ENCODE measurements at regions not wholly inside any gene's neighbourhood (a gene's known extent, or its start where the extent isn't known, plus 50 kb on each side); places are given as distances from the start of the nearest gene placed in this dataset.

- no peak overlapping the region for H3K4me3 ChIP-seq (ENCODE audit: low read length)
- WGBS: 93% methylated on average over 10 of the region's 11 CpGs
Observed at GRCh38 chr4:188287169-188287894, 148.1 kb downstream of the TRIML1 start.

DNA sequence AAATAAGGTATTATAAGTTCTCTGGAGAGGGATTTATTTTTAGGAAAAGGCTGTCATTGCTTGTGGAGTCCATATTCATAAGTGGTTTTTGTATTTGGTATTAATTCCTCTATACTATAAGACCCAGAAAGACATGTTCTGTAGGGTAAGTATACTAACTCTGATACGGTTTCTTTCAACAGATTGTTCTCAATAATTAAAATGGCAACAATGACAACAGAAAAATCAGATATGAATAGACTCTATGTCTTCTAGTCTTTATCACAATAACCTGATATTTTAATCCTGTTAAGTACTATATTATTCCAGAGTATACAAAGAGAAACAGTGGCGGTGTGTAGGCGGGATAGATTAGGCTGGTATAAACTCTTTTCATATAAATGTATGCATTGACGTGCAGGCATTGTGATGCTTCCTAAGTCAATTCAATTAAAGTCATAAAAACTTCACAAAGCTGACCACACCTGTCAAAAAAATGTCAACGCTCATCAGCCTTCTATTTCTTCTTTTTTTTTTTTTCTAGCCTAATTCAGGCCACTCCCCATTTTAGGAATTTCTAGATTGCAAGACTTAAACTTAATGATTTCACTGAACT, 150.4 kb downstream of the TRIML1 start:
- Histone ChIP-seq H3K4me3 (ENCODE audit: low read length) (no peak overlapping the region), H3K9me3 (ENCODE audit: insufficient read depth, low read depth, low read length) (no peaks in the 10 kb centered on the region), H3K27me3 (ENCODE audit: insufficient read depth, low read length) (no peaks in the 10 kb centered on the region), H3K4me1 (ENCODE audit: insufficient read depth, low read length) (peaks cover 3% of the 10 kb centered on the region; the same call in 1 of the 2 replicates), H3K36me3 (ENCODE audit: insufficient read depth, low read length) (no peaks in the 10 kb centered on the region), H3K9ac (ENCODE audit: low read depth, low read length) (no peak overlapping the region), H3K27ac (ENCODE audit: low read depth, low read length) (no peak overlapping the region)
- WGBS: 95% methylated on average over 3 of the region's 5 CpGs

More at GRCh38 chr4:188287169-188287894, 148.1 kb downstream of the TRIML1 start:
- Histone ChIP-seq H3K4me1 (ENCODE audit: insufficient read depth, low read length) (peaks cover 5% of the 10 kb centered on the region; the same call in 1 of the 2 replicates), H3K27ac (ENCODE audit: low read depth, low read length) (no peak overlapping the region), H3K9me3 (ENCODE audit: insufficient read depth, low read depth, low read length) (no peaks in the 10 kb centered on the region), H3K9ac (ENCODE audit: low read depth, low read length) (no peak overlapping the region), H3K27me3 (ENCODE audit: insufficient read depth, low read length) (peaks cover 18% of the 10 kb centered on the region), H3K36me3 (ENCODE audit: insufficient read depth, low read length) (no peaks in the 10 kb centered on the region)

DNA sequence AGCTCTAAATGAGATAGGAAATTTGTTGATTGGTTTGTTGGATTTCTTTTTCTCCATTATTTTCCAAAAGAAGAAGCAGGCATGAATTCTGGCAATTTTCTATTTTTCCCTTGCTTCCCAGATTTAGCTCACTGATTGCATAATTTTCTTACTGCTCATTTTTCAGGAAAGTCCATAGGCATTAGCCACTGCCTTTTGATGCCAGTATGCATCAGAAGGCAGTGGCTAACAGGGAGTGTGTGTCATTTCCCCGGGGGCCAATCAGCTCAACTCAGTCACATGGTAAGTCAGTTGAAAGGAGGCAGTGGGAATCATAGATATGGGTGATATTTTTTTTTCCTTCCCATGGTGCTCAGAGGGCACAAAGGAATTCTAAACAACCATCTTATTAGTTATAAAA, 156.7 kb downstream of the TRIML1 start:
- peaks cover 4% of the 10 kb centered on the region; the same call in 1 of the 2 replicates for H3K9me3 ChIP-seq (ENCODE audit: insufficient read depth, low read depth, low read length)
- H3K4me3 ChIP-seq (ENCODE audit: low read length): no peak overlapping the region
- no peaks in the 10 kb centered on the region for H3K27me3 ChIP-seq (ENCODE audit: insufficient read depth, low read length)
- no peaks in the 10 kb centered on the region for H3K36me3 ChIP-seq (ENCODE audit: insufficient read depth, low read length)
- no peak overlapping the region for H3K9ac ChIP-seq (ENCODE audit: low read depth, low read length)
- WGBS: 96% methylated on average over 1 of the region's 1 CpG
- peaks cover 3% of the 10 kb centered on the region; the same call in 1 of the 2 replicates for H3K4me1 ChIP-seq (ENCODE audit: insufficient read depth, low read length)
- H3K27ac ChIP-seq (ENCODE audit: low read depth, low read length): no peak overlapping the region

GRCh38 chr4:188296331-188296730, 157.1 kb downstream of the TRIML1 start:
- Histone ChIP-seq H3K27ac (ENCODE audit: low read depth, low read length) (no peak overlapping the region), H3K36me3 (ENCODE audit: insufficient read depth, low read length) (no peaks in the 10 kb centered on the region), H3K9me3 (ENCODE audit: insufficient read depth, low read depth, low read length) (peaks cover 4% of the 10 kb centered on the region; the same call in 1 of the 2 replicates), H3K4me1 (ENCODE audit: insufficient read depth, low read length) (peaks cover 3% of the 10 kb centered on the region; the same call in 1 of the 2 replicates), H3K4me3 (ENCODE audit: low read length) (no peak overlapping the region), H3K27me3 (ENCODE audit: insufficient read depth, low read length) (no peaks in the 10 kb centered on the region), H3K9ac (ENCODE audit: low read depth, low read length) (no peak overlapping the region)
- 90% methylated on average over 1 of the region's 1 CpG for WGBS

DNA sequence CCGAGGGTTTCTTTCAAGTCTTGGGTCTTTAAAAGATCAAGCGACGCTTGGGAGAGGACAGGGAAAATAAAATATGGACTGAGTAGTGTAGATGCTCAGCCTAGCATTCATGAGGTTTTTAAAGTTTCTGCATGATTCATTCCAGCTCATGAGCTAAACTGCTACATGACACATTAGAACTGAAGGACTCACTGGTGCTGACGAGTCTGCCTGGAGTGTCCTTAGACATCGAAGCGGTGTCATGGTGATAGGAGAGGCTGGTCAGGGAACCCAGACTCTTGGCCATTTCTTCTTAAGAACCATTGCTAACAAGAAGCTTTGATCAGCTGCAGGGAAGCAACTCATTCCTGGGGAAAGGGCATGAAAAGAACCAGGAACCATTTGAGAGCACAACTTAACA, 158.6 kb downstream of the TRIML1 start:
- H3K27me3 ChIP-seq (ENCODE audit: insufficient read depth, low read length): no peaks in the 10 kb centered on the region
- no peak overlapping the region for H3K4me3 ChIP-seq (ENCODE audit: low read length)
- H3K9ac ChIP-seq (ENCODE audit: low read depth, low read length): no peak overlapping the region
- 96% methylated on average over 6 of the region's 6 CpGs for WGBS
- no peaks in the 10 kb centered on the region; the same call in 1 of the 2 replicates for H3K4me1 ChIP-seq (ENCODE audit: insufficient read depth, low read length)
- H3K27ac ChIP-seq (ENCODE audit: low read depth, low read length): no peak overlapping the region
- H3K9me3 ChIP-seq (ENCODE audit: insufficient read depth, low read depth, low read length): peaks cover 4% of the 10 kb centered on the region; the same call in 1 of the 2 replicates
- no peaks in the 10 kb centered on the region for H3K36me3 ChIP-seq (ENCODE audit: insufficient read depth, low read length)

- no peak overlapping the region for H3K4me3 ChIP-seq (ENCODE audit: low read length)
- no peak overlapping the region for H3K9ac ChIP-seq (ENCODE audit: low read depth, low read length)
- no peaks in the 10 kb centered on the region for H3K36me3 ChIP-seq (ENCODE audit: insufficient read depth, low read length)
- no peaks in the 10 kb centered on the region for H3K27me3 ChIP-seq (ENCODE audit: insufficient read depth, low read length)
- H3K4me1 ChIP-seq (ENCODE audit: insufficient read depth, low read length): no peaks in the 10 kb centered on the region; the same call in 1 of the 2 replicates
- H3K9me3 ChIP-seq (ENCODE audit: insufficient read depth, low read depth, low read length): peaks cover 4% of the 10 kb centered on the region; the same call in 1 of the 2 replicates
- 94% methylated on average over 7 of the region's 7 CpGs for WGBS
- H3K27ac ChIP-seq (ENCODE audit: low read depth, low read length): no peak overlapping the region
Observed at GRCh38 chr4:188299161-188299560, 159.9 kb downstream of the TRIML1 start.

GRCh38 chr4:188300385-188300784, 161.1 kb downstream of the TRIML1 start:
- Histone ChIP-seq H3K27ac (ENCODE audit: low read depth, low read length) (no peak overlapping the region), H3K4me3 (ENCODE audit: low read length) (no peak overlapping the region), H3K4me1 (ENCODE audit: insufficient read depth, low read length) (peaks cover 3% of the 10 kb centered on the region; the same call in 1 of the 2 replicates), H3K27me3 (ENCODE audit: insufficient read depth, low read length) (no peaks in the 10 kb centered on the region), H3K9me3 (ENCODE audit: insufficient read depth, low read depth, low read length) (peaks cover 4% of the 10 kb centered on the region; the same call in 1 of the 2 replicates), H3K9ac (ENCODE audit: low read depth, low read length) (no peak overlapping the region), H3K36me3 (ENCODE audit: insufficient read depth, low read length) (no peaks in the 10 kb centered on the region)
- WGBS: 90% methylated on average over 4 of the region's 4 CpGs

DNA sequence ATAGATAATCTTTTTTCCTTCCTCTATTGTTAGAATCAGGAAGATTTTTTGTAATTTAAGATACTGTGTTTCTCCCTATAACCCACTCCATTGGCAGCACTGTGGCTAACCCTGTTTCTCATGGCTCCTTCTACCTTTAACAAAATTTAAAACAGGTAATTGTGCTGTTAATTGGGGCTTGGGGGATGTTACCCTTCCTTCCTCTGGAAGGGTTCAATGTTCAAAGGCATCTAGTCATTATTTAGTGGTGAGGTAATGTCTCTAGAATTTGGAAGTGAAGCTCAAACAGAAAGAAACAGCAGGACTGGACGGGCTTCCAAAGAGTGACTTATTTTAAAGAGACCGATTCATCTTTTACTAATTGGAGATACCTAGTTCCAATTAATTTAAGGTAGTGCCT, 166.4 kb downstream of the TRIML1 start:
- no peaks in the 10 kb centered on the region for H3K36me3 ChIP-seq (ENCODE audit: insufficient read depth, low read length)
- peaks cover 2% of the 10 kb centered on the region; the same call in 1 of the 2 replicates for H3K9me3 ChIP-seq (ENCODE audit: insufficient read depth, low read depth, low read length)
- H3K9ac ChIP-seq (ENCODE audit: low read depth, low read length): no peak overlapping the region
- peaks cover 5% of the 10 kb centered on the region; the same call in 1 of the 2 replicates for H3K4me1 ChIP-seq (ENCODE audit: insufficient read depth, low read length)
- H3K4me3 ChIP-seq (ENCODE audit: low read length): no peak overlapping the region
- 79% methylated on average over 2 of the region's 2 CpGs for WGBS
- H3K27me3 ChIP-seq (ENCODE audit: insufficient read depth, low read length): no peaks in the 10 kb centered on the region
- H3K27ac ChIP-seq (ENCODE audit: low read depth, low read length): peak overlapping the region; percentile 28; the same call in 1 of the 2 replicates

GRCh38 chr4:188307591-188307990, 168.3 kb downstream of the TRIML1 start:
- H3K9me3 ChIP-seq (ENCODE audit: insufficient read depth, low read depth, low read length): no peaks in the 10 kb centered on the region
- peaks cover 5% of the 10 kb centered on the region; the same call in 1 of the 2 replicates for H3K4me1 ChIP-seq (ENCODE audit: insufficient read depth, low read length)
- no peaks in the 10 kb centered on the region for H3K27me3 ChIP-seq (ENCODE audit: insufficient read depth, low read length)
- H3K27ac ChIP-seq (ENCODE audit: low read depth, low read length): no peak overlapping the region
- H3K9ac ChIP-seq (ENCODE audit: low read depth, low read length): no peak overlapping the region
- no peaks in the 10 kb centered on the region for H3K36me3 ChIP-seq (ENCODE audit: insufficient read depth, low read length)
- WGBS: 91% methylated on average over 4 of the region's 4 CpGs
- H3K4me3 ChIP-seq (ENCODE audit: low read length): no peak overlapping the region

DNA sequence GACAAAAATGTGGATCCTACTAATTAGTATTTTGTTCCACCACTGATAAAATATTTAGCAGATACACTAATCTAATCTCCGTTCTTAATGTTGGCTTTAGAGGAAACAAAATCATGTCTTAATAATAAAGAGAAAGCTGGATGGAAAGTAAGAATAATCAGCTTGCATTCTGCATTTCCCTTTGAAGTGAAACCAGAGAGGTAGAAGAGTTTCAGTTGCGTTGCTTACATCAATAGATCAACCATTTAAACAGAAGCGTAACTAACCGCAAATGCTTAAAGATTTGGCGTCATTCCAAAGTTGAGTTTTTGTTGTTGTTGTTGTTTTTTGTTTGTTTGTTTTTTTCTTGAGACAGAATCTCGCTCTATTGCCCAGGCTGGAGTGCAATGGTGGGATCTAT, 168.9 kb downstream of the TRIML1 start:
- 94% methylated on average over 4 of the region's 6 CpGs for WGBS
- peaks cover 5% of the 10 kb centered on the region; the same call in 1 of the 2 replicates for H3K4me1 ChIP-seq (ENCODE audit: insufficient read depth, low read length)
- H3K36me3 ChIP-seq (ENCODE audit: insufficient read depth, low read length): no peaks in the 10 kb centered on the region
- no peaks in the 10 kb centered on the region for H3K9me3 ChIP-seq (ENCODE audit: insufficient read depth, low read depth, low read length)
- no peak overlapping the region for H3K27ac ChIP-seq (ENCODE audit: low read depth, low read length)
- no peaks in the 10 kb centered on the region for H3K27me3 ChIP-seq (ENCODE audit: insufficient read depth, low read length)
- no peak overlapping the region for H3K9ac ChIP-seq (ENCODE audit: low read depth, low read length)
- no peak overlapping the region for H3K4me3 ChIP-seq (ENCODE audit: low read length)

DNA sequence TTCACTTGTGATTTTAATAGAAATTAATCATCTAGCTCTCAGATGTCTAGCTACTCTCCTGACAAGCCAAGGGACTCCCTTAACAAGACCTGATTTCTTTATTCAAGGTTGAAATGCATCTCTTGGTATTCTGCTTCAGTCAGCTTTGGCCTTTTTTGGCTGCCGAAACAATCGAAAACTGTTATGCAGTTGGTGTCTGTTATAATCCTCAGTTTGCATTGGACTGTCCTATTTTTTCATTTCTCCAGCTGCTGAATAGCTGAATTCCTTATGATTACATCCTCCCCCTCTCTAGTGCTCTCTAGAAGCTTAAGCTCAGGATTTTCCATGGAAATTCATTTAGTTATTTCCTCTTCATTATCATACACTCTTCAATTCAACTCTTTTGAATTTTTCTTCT, 177.2 kb downstream of the TRIML1 start:
- WGBS: 100% methylated on average over 2 of the region's 2 CpGs
- H3K4me1 ChIP-seq (ENCODE audit: insufficient read depth, low read length): no peaks in the 10 kb centered on the region
- no peaks in the 10 kb centered on the region for H3K9me3 ChIP-seq (ENCODE audit: insufficient read depth, low read depth, low read length)
- no peaks in the 10 kb centered on the region for H3K36me3 ChIP-seq (ENCODE audit: insufficient read depth, low read length)
- no peak overlapping the region for H3K27ac ChIP-seq (ENCODE audit: low read depth, low read length)
- H3K9ac ChIP-seq (ENCODE audit: low read depth, low read length): no peak overlapping the region
- H3K27me3 ChIP-seq (ENCODE audit: insufficient read depth, low read length): no peaks in the 10 kb centered on the region
- H3K4me3 ChIP-seq (ENCODE audit: low read length): no peak overlapping the region

Measured in HUES64 (cell line).